Activated naive CD8-positive, alpha-beta T cell treated with anti-CD3 and anti-CD28 coated beads, Interleukin-2, amount 10 ng/mL, durations not matched to agents 7 days and 5 days (primary cell): ENCODE measurements at regions not wholly inside any gene's neighbourhood (a gene's known extent, or its start where the extent isn't known, plus 50 kb on each side); places are given as distances from the start of the nearest gene placed in this dataset.
A peak's percentile ranks its signal among the peaks of the same experiment; 100 is the strongest.

Experiments used
- ATAC-seq: fragments of 150-1000 bp; cut with Tn5 transposase; one replicate; pipeline ENCODE4 v1.10.0; 2021; ENCODE audit warnings: low read depth, moderate library complexity
- POLR2A ChIA-PET: fragments of 350-600 bp; sonication (Branson Sonifier 250); formaldehyde crosslinking; loops from one replicate; lab custom pipeline; 2021; ENCODE audit warnings: antibody characterized with exemption; lab: Charles Lee
- DNase-seq: peaks from one replicate; pipeline ENCODE4 v3.0.0; 2021
- H3K27ac Mint-ChIP-seq: one replicate; pipeline ENCODE4 v1.8.0; 2022; ENCODE audit warnings: mild to moderate bottlenecking, mixed read lengths
- H3K27me3 Mint-ChIP-seq: one replicate; pipeline ENCODE4 v1.8.0; 2022; ENCODE audit warnings: mild to moderate bottlenecking, moderate library complexity, mixed read lengths
- H3K36me3 Mint-ChIP-seq: one replicate; pipeline ENCODE4 v1.8.0; 2021; ENCODE audit warnings: mild to moderate bottlenecking, mixed read lengths
- H3K4me1 Mint-ChIP-seq: one replicate; pipeline ENCODE4 v1.8.0; 2021; ENCODE audit warnings: mixed read lengths
- H3K4me3 Mint-ChIP-seq: one replicate; pipeline ENCODE4 v1.8.0; 2022; ENCODE audit warnings: mild to moderate bottlenecking, moderate library complexity, mixed read lengths
- H3K9me3 Mint-ChIP-seq: one replicate; pipeline ENCODE4 v1.8.0; 2021; ENCODE audit warnings: mixed read lengths

GRCh38 chr14:96734076-96734622 is 63.0 kb upstream of the VRK1 start:
- Mint-ChIP-seq H3K4me1 (peaks cover 5% of the 10 kb centered on the region), H3K4me3 (no peak overlapping the region), H3K36me3 (no peaks in the 10 kb centered on the region), H3K9me3 (no peaks in the 10 kb centered on the region), H3K27me3 (peaks cover 46% of the 10 kb centered on the region), H3K27ac (no peak overlapping the region)
- no peak for DNase-seq
- ATAC-seq: no peak
- POLR2A ChIA-PET: no interaction called here

GRCh38 chr14:96735526-96735925 is 61.7 kb upstream of the VRK1 start:
- Mint-ChIP-seq H3K27ac (no peak overlapping the region), H3K36me3 (no peaks in the 10 kb centered on the region), H3K4me1 (peaks cover 5% of the 10 kb centered on the region), H3K4me3 (no peak overlapping the region), H3K27me3 (peaks cover 58% of the 10 kb centered on the region), H3K9me3 (no peaks in the 10 kb centered on the region)
- DNase-seq (no peak), ATAC-seq (no peak)
- POLR2A ChIA-PET: no interaction called here

- Mint-ChIP-seq H3K27me3 (peaks cover 64% of the 10 kb centered on the region), H3K36me3 (no peaks in the 10 kb centered on the region), H3K4me3 (no peak overlapping the region), H3K27ac (no peak overlapping the region), H3K4me1 (peaks cover 6% of the 10 kb centered on the region), H3K9me3 (no peaks in the 10 kb centered on the region)
- ATAC-seq (no peak), DNase-seq (no peak)
- POLR2A ChIA-PET: no interaction called here
Measured at GRCh38 chr14:96736439-96736838, 60.7 kb upstream of the VRK1 start.

GRCh38 chr14:96737881-96738280 is 59.3 kb upstream of the VRK1 start:
- Mint-ChIP-seq H3K27me3 (peaks cover 74% of the 10 kb centered on the region), H3K4me1 (peaks cover 8% of the 10 kb centered on the region), H3K9me3 (no peaks in the 10 kb centered on the region), H3K4me3 (no peak overlapping the region), H3K27ac (no peak overlapping the region), H3K36me3 (no peaks in the 10 kb centered on the region)
- DNase-seq (no peak), ATAC-seq (no peak)
- POLR2A ChIA-PET: no interaction called here

GRCh38 chr14:96739200-96739910 is 57.8 kb upstream of the VRK1 start:
- Mint-ChIP-seq H3K9me3 (no peaks in the 10 kb centered on the region), H3K4me3 (no peak overlapping the region), H3K36me3 (no peaks in the 10 kb centered on the region), H3K27ac (no peak overlapping the region), H3K27me3 (peaks cover 85% of the 10 kb centered on the region), H3K4me1 (peaks cover 8% of the 10 kb centered on the region)
- ATAC-seq (no peak), DNase-seq (no peak)
- POLR2A ChIA-PET: no interaction called here

GRCh38 chr14:96741151-96741977 is 55.8 kb upstream of the VRK1 start:
- Mint-ChIP-seq H3K27ac (no peak overlapping the region), H3K36me3 (no peaks in the 10 kb centered on the region), H3K27me3 (peaks cover 79% of the 10 kb centered on the region), H3K4me1 (peaks cover 8% of the 10 kb centered on the region), H3K4me3 (peak overlapping the region; percentile 75), H3K9me3 (no peaks in the 10 kb centered on the region)
- peak; percentile 89 for DNase-seq
- POLR2A ChIA-PET: no interaction called here
- peak; percentile 90 for ATAC-seq

- H3K27me3 Mint-ChIP-seq: peaks cover 59% of the 10 kb centered on the region
- DNase-seq (no peak), ATAC-seq (no peak)
- H3K36me3 Mint-ChIP-seq: no peaks in the 10 kb centered on the region
- POLR2A ChIA-PET: no interaction called here
- H3K4me3 Mint-ChIP-seq: no peak overlapping the region
- peaks cover 3% of the 10 kb centered on the region for H3K4me1 Mint-ChIP-seq
- H3K9me3 Mint-ChIP-seq: no peaks in the 10 kb centered on the region
- no peak overlapping the region for H3K27ac Mint-ChIP-seq
Measured at GRCh38 chr14:96744262-96744661, 52.9 kb upstream of the VRK1 start.

GRCh38 chr14:96745500-96746051 is 51.6 kb upstream of the VRK1 start:
- H3K4me1 Mint-ChIP-seq: peaks cover 3% of the 10 kb centered on the region
- no peak overlapping the region for H3K4me3 Mint-ChIP-seq
- H3K27ac Mint-ChIP-seq: no peak overlapping the region
- ATAC-seq (no peak), DNase-seq (no peak)
- no peaks in the 10 kb centered on the region for H3K9me3 Mint-ChIP-seq
- POLR2A ChIA-PET: no interaction called here
- no peaks in the 10 kb centered on the region for H3K36me3 Mint-ChIP-seq
- peaks cover 51% of the 10 kb centered on the region for H3K27me3 Mint-ChIP-seq

GRCh38 chr14:96746101-96746500 is 51.1 kb upstream of the VRK1 start:
- no peaks in the 10 kb centered on the region for H3K36me3 Mint-ChIP-seq
- no peak overlapping the region for H3K27ac Mint-ChIP-seq
- no peak for ATAC-seq
- POLR2A ChIA-PET: no interaction called here
- H3K27me3 Mint-ChIP-seq: peaks cover 48% of the 10 kb centered on the region
- H3K9me3 Mint-ChIP-seq: no peaks in the 10 kb centered on the region
- peaks cover 3% of the 10 kb centered on the region for H3K4me1 Mint-ChIP-seq
- DNase-seq: no peak
- no peak overlapping the region for H3K4me3 Mint-ChIP-seq

- no peak overlapping the region for H3K27ac Mint-ChIP-seq
- H3K4me3 Mint-ChIP-seq: no peak overlapping the region
- H3K27me3 Mint-ChIP-seq: peaks cover 43% of the 10 kb centered on the region
- ATAC-seq: no peak
- no peaks in the 10 kb centered on the region for H3K36me3 Mint-ChIP-seq
- POLR2A ChIA-PET: no interaction called here
- no peak for DNase-seq
- H3K4me1 Mint-ChIP-seq: peaks cover under 1% of the 10 kb centered on the region
- H3K9me3 Mint-ChIP-seq: no peaks in the 10 kb centered on the region
Measured at GRCh38 chr14:96747006-96747405, 50.2 kb upstream of the VRK1 start.
